Cardiac muscle cell (in vitro differentiated cells and primary cell): ENCODE measurements at regions not wholly inside any gene's neighbourhood (a gene's known extent, or its start where the extent isn't known, plus 50 kb on each side); places are given as distances from the start of the nearest gene placed in this dataset.
A peak's percentile ranks its signal among the peaks of the same experiment; 100 is the strongest.

Experiments
- DNase-seq, 2 donors: peaks; one replicate each; pipeline versions ENCODE4 v3.0.0 to v3.0.0-alpha.2; 2010 to 2017; ENCODE audit warnings: low read depth in 1 of 2, low spot score in 1 of 2
- H3K27ac ChIP-seq: fragments of 200-600 bp; sonication (generic); 2 replicates; pipeline ENCODE4 v1.5.1; 2016
- H3K27me3 ChIP-seq: fragments of 200-600 bp; sonication (generic); 2 replicates; pipeline ENCODE4 v1.6.0; 2016; ENCODE audit warnings: control low read depth
- H3K36me3 ChIP-seq: fragments of 200-600 bp; sonication (generic); 2 replicates; pipeline ENCODE4 v1.5.1; 2016; ENCODE audit warnings: control low read depth
- H3K4me1 ChIP-seq: fragments of 200-600 bp; sonication (generic); 2 replicates; pipeline ENCODE4 v1.8.1; 2017; ENCODE audit warnings: low read depth, mild to moderate bottlenecking, mixed run types
- H3K4me3 ChIP-seq: fragments of 200-600 bp; sonication (generic); 2 replicates; pipeline ENCODE4 v1.5.1; 2016; ENCODE audit warnings: mild to moderate bottlenecking
- H3K9me3 ChIP-seq: fragments of 200-600 bp; sonication (generic); 2 replicates; pipeline ENCODE4 v1.5.1; 2017; ENCODE audit warnings: low read depth, mild to moderate bottlenecking, control low read depth
- CTCF ChIP-seq: IDR thresholded peaks from 2 replicates; pipeline ENCODE4 v1.5.1; 2012; ENCODE audit warnings: low read depth, mild to moderate bottlenecking, low read length

- no peaks in the 10 kb centered on the region for H3K9me3 ChIP-seq
- no peaks in the 10 kb centered on the region for H3K36me3 ChIP-seq
- H3K27me3 ChIP-seq: no peaks in the 10 kb centered on the region
- TF ChIP-seq CTCF: no peak
- no peak overlapping the region for H3K4me3 ChIP-seq
- no peak for DNase-seq
- no peak overlapping the region for H3K27ac ChIP-seq
- H3K4me1 ChIP-seq: peaks cover 9% of the 10 kb centered on the region
Observed at GRCh38 chr7:110382736-110383135, 708.2 kb upstream of the LRRN3 start.

- no peak for TF ChIP-seq CTCF
- no peak overlapping the region for H3K4me3 ChIP-seq
- H3K27me3 ChIP-seq: no peaks in the 10 kb centered on the region
Observed at GRCh38 chr7:110386006-110386405, 704.9 kb upstream of the LRRN3 start.

GRCh38 chr7:110386913-110387312 lies 704.0 kb upstream of the LRRN3 start:
- Histone ChIP-seq H3K36me3 (no peaks in the 10 kb centered on the region), H3K9me3 (no peaks in the 10 kb centered on the region), H3K27me3 (no peaks in the 10 kb centered on the region), H3K4me3 (no peak overlapping the region), H3K27ac (no peak overlapping the region), H3K4me1 (peaks cover 9% of the 10 kb centered on the region)
- DNase-seq: peak in 1 of 2 donors; percentile 26
- no peak for TF ChIP-seq CTCF

More at GRCh38 chr7:110386006-110386405, 704.9 kb upstream of the LRRN3 start:
- Histone ChIP-seq H3K9me3 (no peaks in the 10 kb centered on the region), H3K27ac (no peak overlapping the region), H3K36me3 (no peaks in the 10 kb centered on the region), H3K4me1 (peaks cover 9% of the 10 kb centered on the region)
- no peak for DNase-seq

GRCh38 chr7:110387689-110388088 lies 703.2 kb upstream of the LRRN3 start:
- Histone ChIP-seq H3K36me3 (no peaks in the 10 kb centered on the region), H3K9me3 (no peaks in the 10 kb centered on the region), H3K4me1 (peaks cover 7% of the 10 kb centered on the region), H3K4me3 (no peak overlapping the region), H3K27me3 (no peaks in the 10 kb centered on the region), H3K27ac (no peak overlapping the region)
- TF ChIP-seq CTCF: no peak
- DNase-seq: no peak

- Histone ChIP-seq H3K4me1 (no peaks in the 10 kb centered on the region), H3K4me3 (no peak overlapping the region), H3K36me3 (no peaks in the 10 kb centered on the region), H3K9me3 (no peaks in the 10 kb centered on the region), H3K27ac (no peak overlapping the region), H3K27me3 (no peaks in the 10 kb centered on the region)
- DNase-seq: no peak
- TF ChIP-seq CTCF: no peak
Observed at GRCh38 chr7:110388457-110388856, 702.5 kb upstream of the LRRN3 start.

- H3K36me3 ChIP-seq: no peaks in the 10 kb centered on the region
- no peak for TF ChIP-seq CTCF
- no peaks in the 10 kb centered on the region for H3K9me3 ChIP-seq
- H3K27me3 ChIP-seq: no peaks in the 10 kb centered on the region
- no peak for DNase-seq
- H3K4me1 ChIP-seq: peaks cover 6% of the 10 kb centered on the region
- H3K4me3 ChIP-seq: no peak overlapping the region
- no peak overlapping the region for H3K27ac ChIP-seq
Observed at GRCh38 chr7:110396021-110396420, 694.9 kb upstream of the LRRN3 start.
